ENCODE measurements at regions not wholly inside any gene's neighbourhood (a gene's known extent, or its start where the extent isn't known, plus 50 kb on each side); places are given as distances from the start of the nearest gene placed in this dataset.

- TF ChIP-seq YY1 (IDR thresholded peaks at IDR 0.05; ENCODE audit: insufficient read depth, insufficient read length) (no peak), SUZ12 (IDR thresholded peaks at IDR 0.05; ENCODE audit: extremely low read depth, insufficient read depth, insufficient read length) (no peak)
Observed at GRCh38 chr1:175890958-175891357, 147.6 kb upstream of the TNR start.

Measured in NT2/D1 (cell line).